ENCODE measurements at regions not wholly inside any gene's neighbourhood (a gene's known extent, or its start where the extent isn't known, plus 50 kb on each side); places are given as distances from the start of the nearest gene placed in this dataset.

GRCh38 chr5:166992874-166993722 is 1298.3 kb upstream of the WWC1 start:
- Mint-ChIP-seq H3K4me3 (no peak overlapping the region), H3K36me3 (ENCODE audit: insufficient read depth) (no peaks in the 10 kb centered on the region), H3K27ac (ENCODE audit: low read depth) (no peak overlapping the region), H3K9me3 (peaks cover 17% of the 10 kb centered on the region), H3K27me3 (no peaks in the 10 kb centered on the region), H3K4me1 (no peaks in the 10 kb centered on the region)
- ATAC-seq (replicated peaks; ENCODE audit: extremely low read depth, poor library complexity, severe bottlenecking) (no peak), DNase-seq (ENCODE audit: low spot score in 2 of 2) (no peak)

DNA sequence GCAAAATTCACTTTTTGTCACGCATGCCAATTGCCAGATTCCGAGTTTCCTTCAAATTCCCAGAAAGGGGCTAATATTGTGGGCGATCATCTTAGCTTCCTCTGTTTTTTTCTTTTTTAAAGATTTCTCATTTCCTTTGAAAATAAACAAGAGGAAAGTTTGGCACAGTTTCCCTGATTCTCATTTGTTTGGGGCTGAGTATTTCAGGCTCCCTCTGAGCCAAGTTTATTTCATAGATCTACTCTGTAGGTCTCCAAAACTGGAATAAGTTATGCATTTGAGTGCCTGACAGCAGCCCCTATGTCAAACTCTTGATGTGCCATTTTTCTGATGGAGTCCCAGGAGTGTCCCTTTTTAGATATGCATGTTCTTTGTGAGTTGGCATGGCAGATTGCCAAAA is 1297.2 kb upstream of the WWC1 start:
- H3K27ac Mint-ChIP-seq (ENCODE audit: low read depth) = no peak overlapping the region
- ATAC-seq (replicated peaks; ENCODE audit: extremely low read depth, poor library complexity, severe bottlenecking) (no peak), DNase-seq (ENCODE audit: low spot score in 2 of 2) (no peak)
- peaks cover 26% of the 10 kb centered on the region for H3K9me3 Mint-ChIP-seq
- no peaks in the 10 kb centered on the region for H3K27me3 Mint-ChIP-seq
- H3K36me3 Mint-ChIP-seq (ENCODE audit: insufficient read depth) = no peaks in the 10 kb centered on the region
- no peaks in the 10 kb centered on the region for H3K4me1 Mint-ChIP-seq
- no peak overlapping the region for H3K4me3 Mint-ChIP-seq

GRCh38 chr5:167001246-167001645 is 1290.2 kb upstream of the WWC1 start:
- H3K27ac Mint-ChIP-seq (ENCODE audit: low read depth) = no peak overlapping the region
- H3K9me3 Mint-ChIP-seq = peaks cover 24% of the 10 kb centered on the region

DNA sequence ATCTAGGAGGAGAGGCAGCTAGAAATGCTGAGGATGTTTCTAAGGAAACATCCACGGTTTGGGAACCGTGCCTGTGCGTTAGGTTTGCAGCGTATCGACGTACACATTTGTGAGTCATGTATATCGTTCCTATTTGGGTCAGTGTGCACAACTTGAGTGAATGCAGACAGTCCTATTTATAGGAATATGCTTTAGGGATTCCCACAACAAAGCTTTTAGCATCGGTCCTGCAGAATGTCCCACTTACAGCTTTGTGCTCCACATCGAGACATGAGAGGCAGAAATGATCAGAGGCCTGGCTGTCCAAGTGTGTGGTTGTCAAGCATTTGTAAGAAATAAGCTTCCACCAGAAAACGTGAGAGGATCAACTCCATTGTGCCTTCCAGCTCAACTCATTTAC is 1282.7 kb upstream of the WWC1 start:
- no peak overlapping the region for H3K4me3 Mint-ChIP-seq
- H3K36me3 Mint-ChIP-seq (ENCODE audit: insufficient read depth) = no peaks in the 10 kb centered on the region
- H3K4me1 Mint-ChIP-seq = no peaks in the 10 kb centered on the region
- ATAC-seq (replicated peaks; ENCODE audit: extremely low read depth, poor library complexity, severe bottlenecking) (no peak), DNase-seq (ENCODE audit: low spot score in 2 of 2) (no peak)
- H3K27me3 Mint-ChIP-seq = no peaks in the 10 kb centered on the region
- no peak overlapping the region for H3K27ac Mint-ChIP-seq (ENCODE audit: low read depth)
- H3K9me3 Mint-ChIP-seq = peaks cover 6% of the 10 kb centered on the region

More at GRCh38 chr5:167001246-167001645, 1290.2 kb upstream of the WWC1 start:
- Mint-ChIP-seq H3K4me3 (no peak overlapping the region), H3K36me3 (ENCODE audit: insufficient read depth) (no peaks in the 10 kb centered on the region), H3K4me1 (no peaks in the 10 kb centered on the region), H3K27me3 (no peaks in the 10 kb centered on the region)
- DNase-seq (ENCODE audit: low spot score in 2 of 2) (no peak), ATAC-seq (replicated peaks; ENCODE audit: extremely low read depth, poor library complexity, severe bottlenecking) (no peak)

GRCh38 chr5:167011196-167011595 is 1280.2 kb upstream of the WWC1 start:
- DNase-seq (ENCODE audit: low spot score in 2 of 2) = no peak
- H3K36me3 Mint-ChIP-seq (ENCODE audit: insufficient read depth) = no peaks in the 10 kb centered on the region
- no peak overlapping the region for H3K4me3 Mint-ChIP-seq
- no peak overlapping the region for H3K27ac Mint-ChIP-seq (ENCODE audit: low read depth)
- ATAC-seq (replicated peaks; ENCODE audit: extremely low read depth, poor library complexity, severe bottlenecking) = no peak
- H3K9me3 Mint-ChIP-seq = peaks cover 6% of the 10 kb centered on the region
- no peaks in the 10 kb centered on the region for H3K4me1 Mint-ChIP-seq
- no peaks in the 10 kb centered on the region for H3K27me3 Mint-ChIP-seq

GRCh38 chr5:167012123-167013034 is 1279.1 kb upstream of the WWC1 start:
- Mint-ChIP-seq H3K27ac (ENCODE audit: low read depth) (no peak overlapping the region), H3K4me1 (no peaks in the 10 kb centered on the region), H3K9me3 (peaks cover 12% of the 10 kb centered on the region), H3K36me3 (ENCODE audit: insufficient read depth) (no peaks in the 10 kb centered on the region), H3K4me3 (no peak overlapping the region), H3K27me3 (no peaks in the 10 kb centered on the region)
- DNase-seq (ENCODE audit: low spot score in 2 of 2) (no peak), ATAC-seq (replicated peaks; ENCODE audit: extremely low read depth, poor library complexity, severe bottlenecking) (no peak)

DNA sequence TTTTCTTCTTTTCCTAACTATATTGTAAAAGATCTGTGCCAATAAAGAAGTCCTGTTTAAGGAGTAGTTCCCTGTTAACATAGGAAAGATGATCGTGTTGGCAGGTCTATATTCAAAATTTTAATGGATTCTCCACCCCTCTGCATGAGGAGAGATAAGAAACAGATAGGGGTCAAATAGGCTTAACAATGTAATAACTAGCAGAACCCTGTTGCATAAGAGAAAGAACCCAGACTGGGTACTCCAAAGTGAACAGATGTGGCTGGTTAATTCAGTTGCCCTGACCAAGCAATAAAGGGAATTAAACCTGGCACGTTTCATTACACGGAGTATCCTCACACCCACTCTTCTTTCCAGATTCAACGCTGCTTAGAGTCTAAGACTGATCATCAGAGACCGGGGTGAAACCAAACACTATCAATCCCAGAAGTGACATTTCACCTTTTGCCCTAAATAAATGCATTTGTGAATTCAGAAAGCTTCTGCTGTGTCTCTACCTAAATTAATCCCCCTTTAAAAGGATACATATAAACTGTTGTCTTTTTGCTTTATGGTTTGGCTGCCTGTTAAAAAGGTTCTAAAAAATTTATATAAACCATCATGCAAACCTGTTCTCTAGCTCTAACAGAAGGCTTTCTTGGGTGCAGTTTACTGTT is 1276.9 kb upstream of the WWC1 start:
- peaks cover 12% of the 10 kb centered on the region for H3K9me3 Mint-ChIP-seq
- H3K4me1 Mint-ChIP-seq = no peaks in the 10 kb centered on the region
- H3K27me3 Mint-ChIP-seq = no peaks in the 10 kb centered on the region
- DNase-seq (ENCODE audit: low spot score in 2 of 2) (no peak), ATAC-seq (replicated peaks; ENCODE audit: extremely low read depth, poor library complexity, severe bottlenecking) (no peak)
- no peaks in the 10 kb centered on the region for H3K36me3 Mint-ChIP-seq (ENCODE audit: insufficient read depth)
- H3K27ac Mint-ChIP-seq (ENCODE audit: low read depth) = no peak overlapping the region
- no peak overlapping the region for H3K4me3 Mint-ChIP-seq

- no peak for DNase-seq (ENCODE audit: low spot score in 2 of 2)
- no peak overlapping the region for H3K27ac Mint-ChIP-seq (ENCODE audit: low read depth)
- no peak for ATAC-seq (replicated peaks; ENCODE audit: extremely low read depth, poor library complexity, severe bottlenecking)
- no peak overlapping the region for H3K4me3 Mint-ChIP-seq
- H3K27me3 Mint-ChIP-seq = no peaks in the 10 kb centered on the region
- H3K9me3 Mint-ChIP-seq = peaks cover 6% of the 10 kb centered on the region
- H3K4me1 Mint-ChIP-seq = no peaks in the 10 kb centered on the region
- no peaks in the 10 kb centered on the region for H3K36me3 Mint-ChIP-seq (ENCODE audit: insufficient read depth)
Measured at GRCh38 chr5:167020418-167020817, 1271.0 kb upstream of the WWC1 start.

- ATAC-seq (replicated peaks; ENCODE audit: extremely low read depth, poor library complexity, severe bottlenecking) (no peak), DNase-seq (ENCODE audit: low spot score in 2 of 2) (no peak)
- peaks cover 8% of the 10 kb centered on the region for H3K9me3 Mint-ChIP-seq
- H3K27me3 Mint-ChIP-seq = no peaks in the 10 kb centered on the region
- H3K36me3 Mint-ChIP-seq (ENCODE audit: insufficient read depth) = no peaks in the 10 kb centered on the region
- no peak overlapping the region for H3K4me3 Mint-ChIP-seq
- H3K27ac Mint-ChIP-seq (ENCODE audit: low read depth) = no peak overlapping the region
- H3K4me1 Mint-ChIP-seq = no peaks in the 10 kb centered on the region
Measured at GRCh38 chr5:167029488-167029887, 1262.0 kb upstream of the WWC1 start.

DNA sequence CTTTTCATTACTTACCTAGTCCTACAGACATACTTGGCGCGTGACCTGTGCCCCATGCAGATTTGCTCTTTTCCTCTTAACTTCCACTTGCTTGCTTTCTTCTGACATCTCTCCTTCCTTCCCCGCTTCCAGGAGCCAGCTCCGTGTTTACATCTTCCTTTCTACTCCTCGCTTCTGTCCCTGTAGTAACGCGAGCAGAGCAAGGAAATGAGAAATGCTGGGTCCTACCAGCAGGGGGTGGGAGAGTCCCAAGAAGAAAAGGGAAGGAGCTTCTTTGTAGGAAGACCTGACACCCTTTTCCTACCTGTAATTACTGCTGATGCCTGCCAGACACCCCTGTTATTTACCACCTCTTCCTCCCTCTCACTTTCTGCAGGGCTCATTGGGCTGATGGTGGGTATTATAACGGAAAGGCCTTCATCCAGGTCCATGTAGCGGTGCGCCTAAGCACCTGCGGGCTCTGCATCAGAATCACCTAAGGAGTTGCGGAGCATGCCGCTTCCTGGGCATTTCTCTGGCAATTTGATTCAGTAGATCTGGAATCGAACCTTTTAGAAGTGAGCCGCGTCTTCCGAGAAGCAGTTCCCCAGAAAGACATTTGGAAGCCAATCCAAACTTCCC is 1260.8 kb upstream of the WWC1 start:
- ATAC-seq (replicated peaks; ENCODE audit: extremely low read depth, poor library complexity, severe bottlenecking) = no peak
- Mint-ChIP-seq H3K4me3 (no peak overlapping the region), H3K27ac (ENCODE audit: low read depth) (no peak overlapping the region)

GRCh38 chr5:167036585-167036984 is 1254.9 kb upstream of the WWC1 start:
- ATAC-seq (replicated peaks; ENCODE audit: extremely low read depth, poor library complexity, severe bottlenecking) (no peak), DNase-seq (ENCODE audit: low spot score in 2 of 2) (no peak)
- H3K4me1 Mint-ChIP-seq = no peaks in the 10 kb centered on the region
- H3K4me3 Mint-ChIP-seq = no peak overlapping the region
- peaks cover 8% of the 10 kb centered on the region for H3K9me3 Mint-ChIP-seq
- no peaks in the 10 kb centered on the region for H3K27me3 Mint-ChIP-seq
- no peaks in the 10 kb centered on the region for H3K36me3 Mint-ChIP-seq (ENCODE audit: insufficient read depth)
- H3K27ac Mint-ChIP-seq (ENCODE audit: low read depth) = no peak overlapping the region

More for the DNA sequence above, 1260.8 kb upstream of the WWC1 start:
- peaks cover 8% of the 10 kb centered on the region for H3K9me3 Mint-ChIP-seq
- no peaks in the 10 kb centered on the region for H3K27me3 Mint-ChIP-seq
- DNase-seq (ENCODE audit: low spot score in 2 of 2) = no peak
- no peaks in the 10 kb centered on the region for H3K36me3 Mint-ChIP-seq (ENCODE audit: insufficient read depth)
- no peaks in the 10 kb centered on the region for H3K4me1 Mint-ChIP-seq

- no peaks in the 10 kb centered on the region for H3K36me3 Mint-ChIP-seq (ENCODE audit: insufficient read depth)
- DNase-seq (ENCODE audit: low spot score in 2 of 2) = no peak
- no peak overlapping the region for H3K4me3 Mint-ChIP-seq
- peaks cover 6% of the 10 kb centered on the region for H3K9me3 Mint-ChIP-seq
- no peaks in the 10 kb centered on the region for H3K4me1 Mint-ChIP-seq
- no peak overlapping the region for H3K27ac Mint-ChIP-seq (ENCODE audit: low read depth)
- H3K27me3 Mint-ChIP-seq = no peaks in the 10 kb centered on the region
- no peak for ATAC-seq (replicated peaks; ENCODE audit: extremely low read depth, poor library complexity, severe bottlenecking)
Measured at GRCh38 chr5:167049043-167049663, 1242.3 kb upstream of the WWC1 start.
